H9 (cell line): ENCODE measurements at regions not wholly inside any gene's neighbourhood (a gene's known extent, or its start where the extent isn't known, plus 50 kb on each side); places are given as distances from the start of the nearest gene placed in this dataset.

Experiments used
- DNase-seq: peaks from one replicate; pipeline ENCODE4 v3.0.0-alpha.2; 2017
- H2AFZ ChIP-seq: one replicate; pipeline ENCODE4 v1.6.1; 2013; ENCODE audit warnings: mild to moderate bottlenecking, low read length, control low read depth, moderate library complexity
- H2AK5ac ChIP-seq: 2 replicates; pipeline ENCODE4 v1.6.1; 2013; ENCODE audit warnings: low read length, control low read depth, mixed read lengths; ENCODE audit not compliant: insufficient read length
- H2BK120ac ChIP-seq: one replicate; pipeline ENCODE4 v1.6.1; 2013; ENCODE audit warnings: low read depth, mild to moderate bottlenecking, low read length, control low read depth, inconsistent platforms; ENCODE audit not compliant: poor library complexity, severe bottlenecking
- H2BK12ac ChIP-seq: 2 replicates; pipeline ENCODE4 v1.6.1; 2013; ENCODE audit warnings: low read length, control low read depth, mixed read lengths, low read depth; ENCODE audit not compliant: insufficient read length
- H2BK15ac ChIP-seq: 2 replicates; pipeline ENCODE4 v1.6.1; 2013; ENCODE audit warnings: low read depth, low read length, control low read depth
- H2BK20ac ChIP-seq: one replicate; pipeline ENCODE4 v1.6.1; 2013; ENCODE audit warnings: low read depth, mild to moderate bottlenecking, low read length, control low read depth, inconsistent platforms; ENCODE audit not compliant: poor library complexity, severe bottlenecking
- H2BK5ac ChIP-seq: 2 replicates; pipeline ENCODE4 v1.6.1; 2013; ENCODE audit warnings: low read length, control low read depth, mixed read lengths; ENCODE audit not compliant: insufficient read length
- H3K14ac ChIP-seq: 2 replicates; pipeline ENCODE4 v1.6.1; 2013; ENCODE audit warnings: low read length, control low read depth; ENCODE audit not compliant: insufficient read depth
- H3K18ac ChIP-seq: 2 replicates; pipeline ENCODE4 v1.6.1; 2013; ENCODE audit warnings: low read depth, mild to moderate bottlenecking, mixed read lengths, low read length, control low read depth; ENCODE audit not compliant: insufficient read length
- H3K23ac ChIP-seq: 2 replicates; pipeline ENCODE4 v1.6.1; 2013; ENCODE audit warnings: low read length, control low read depth, mixed read lengths, low read depth; ENCODE audit not compliant: insufficient read length
- H3K23me2 ChIP-seq: 2 replicates; pipeline ENCODE4 v1.6.1; 2013; ENCODE audit warnings: low read depth, mild to moderate bottlenecking, mixed read lengths, low read length, control low read depth; ENCODE audit not compliant: insufficient read length, poor library complexity, severe bottlenecking
- H3K27ac ChIP-seq: 2 replicates; pipeline ENCODE4 v1.5.1; 2013; ENCODE audit warnings: low read length, control low read depth, mixed read lengths, low read depth; ENCODE audit not compliant: insufficient read length
- H3K27me3 ChIP-seq: 2 replicates; pipeline ENCODE4 v1.6.1; 2013; ENCODE audit warnings: low read length, control low read depth, inconsistent platforms; ENCODE audit not compliant: insufficient read depth
- H3K4ac ChIP-seq: 2 replicates; pipeline ENCODE4 v1.6.1; 2013; ENCODE audit warnings: low read depth, mild to moderate bottlenecking, control low read depth, inconsistent platforms, low read length, moderate library complexity
- H3K4me1 ChIP-seq: 2 replicates; pipeline ENCODE4 v1.6.1; 2013; ENCODE audit warnings: low read length, control low read depth, inconsistent platforms; ENCODE audit not compliant: insufficient read depth
- H3K4me2 ChIP-seq: 2 replicates; pipeline ENCODE4 v1.6.1; 2013; ENCODE audit warnings: low read length, control low read depth, mixed read lengths; ENCODE audit not compliant: insufficient read length, insufficient read depth
- H3K56ac ChIP-seq: 2 replicates; pipeline ENCODE4 v1.6.1; 2013; ENCODE audit warnings: low read depth, mild to moderate bottlenecking, mixed read lengths, low read length, control low read depth; ENCODE audit not compliant: insufficient read length
- H3K79me1 ChIP-seq: 2 replicates; pipeline ENCODE4 v1.6.1; 2013; ENCODE audit warnings: low read depth, mild to moderate bottlenecking, moderate library complexity, low read length, control low read depth, inconsistent platforms; ENCODE audit not compliant: insufficient read depth, poor library complexity, severe bottlenecking
- H3K79me2 ChIP-seq: 2 replicates; pipeline ENCODE4 v1.6.1; 2013; ENCODE audit warnings: low read length, control low read depth, inconsistent platforms; ENCODE audit not compliant: insufficient read depth
- H3K9ac ChIP-seq: 2 replicates; pipeline ENCODE4 v1.6.1; 2013; ENCODE audit warnings: low read length, control low read depth, mixed read lengths; ENCODE audit not compliant: insufficient read length; ENCODE audit errors: extremely low read depth
- H3K9me3 ChIP-seq: one replicate; pipeline ENCODE4 v1.6.1; 2013; ENCODE audit warnings: low read depth, low read length, inconsistent platforms; ENCODE audit not compliant: control insufficient read depth
- H3T11ph ChIP-seq: one replicate; pipeline ENCODE4 v1.6.1; 2013; ENCODE audit warnings: mild to moderate bottlenecking, low read length, control low read depth, inconsistent platforms
- H4K20me1 ChIP-seq: one replicate; pipeline ENCODE4 v1.6.1; 2013; ENCODE audit not compliant: control insufficient read depth, insufficient read length, insufficient read depth
- H4K5ac ChIP-seq: 2 replicates; pipeline ENCODE4 v1.6.1; 2013; ENCODE audit warnings: low read depth, mild to moderate bottlenecking, mixed read lengths, low read length, control low read depth; ENCODE audit not compliant: insufficient read length
- H4K8ac ChIP-seq: replicated peaks from 2 replicates; pipeline ENCODE4 v1.6.1; 2013; ENCODE audit warnings: low read length, control low read depth, mixed read lengths, low read depth; ENCODE audit not compliant: insufficient read length
- H4K91ac ChIP-seq: 2 replicates; pipeline ENCODE4 v1.6.1; 2013; ENCODE audit warnings: low read depth, mild to moderate bottlenecking, moderate library complexity, mixed read lengths, low read length, control low read depth; ENCODE audit not compliant: insufficient read length
- H3K27ac Mint-ChIP-seq, 3 experiments: 2 replicates in 2 of 3; 3 replicates in 1 of 3; pipeline ENCODE4 v1.8.0; 2020 to 2021; ENCODE audit warnings: mixed read lengths in 3 of 3, mild to moderate bottlenecking in 1 of 3, moderate library complexity in 1 of 3
- H3K27me3 Mint-ChIP-seq: 2 replicates; pipeline ENCODE4 v1.8.0; 2021; ENCODE audit warnings: low read depth, mild to moderate bottlenecking, moderate library complexity, mixed read lengths
- H3K36me3 Mint-ChIP-seq, 3 experiments: 2 replicates in 2 of 3; 3 replicates in 1 of 3; pipeline ENCODE4 v1.8.0; 2020 to 2021; ENCODE audit warnings: low read depth in 3 of 3, mixed read lengths in 3 of 3; ENCODE audit not compliant: insufficient read depth in 1 of 3
- H3K4me1 Mint-ChIP-seq, 2 experiments: 2 replicates each; pipeline ENCODE4 v1.8.0; 2020; ENCODE audit warnings: mixed read lengths in 2 of 2
- H3K4me3 Mint-ChIP-seq, 2 experiments: 2 replicates in 1 of 2; 3 replicates in 1 of 2; pipeline ENCODE4 v1.8.0; 2020 to 2021; ENCODE audit warnings: mild to moderate bottlenecking in 2 of 2, mixed read lengths in 2 of 2, moderate library complexity in 1 of 2
- H3K9me3 Mint-ChIP-seq, 2 experiments: 2 replicates in 1 of 2; 3 replicates in 1 of 2; pipeline ENCODE4 v1.8.0; 2020; ENCODE audit warnings: mild to moderate bottlenecking in 2 of 2, mixed read lengths in 2 of 2, moderate library complexity in 1 of 2
- WGBS: extraction: QIAGEN DNeasy Blood & Tissue Kit; methylation state at CpG from one replicate; pipeline ENCODE4 v1.1.7; 2013; ENCODE audit warnings: missing lambda C conversion rate, low lambda C conversion rate, mixed read lengths; ENCODE audit not compliant: insufficient read length; ENCODE audit errors: extremely low coverage; 5-methylcytosine and 5-hydroxymethylcytosine counted together
- TF ChIP-seq, protein P1 (sequence below): fragments of 200-600 bp; sonication (generic); conservative IDR thresholded peaks from 3 replicates; pipeline ENCODE4 v1.8.0; 2021; ENCODE audit warnings: antibody characterized with exemption, mild to moderate bottlenecking

GRCh38 chr1:80841261-80841660, 959.5 kb upstream of the ADGRL2 start:
- peaks cover 5 to 13% of the 10 kb centered on the region in 2 experiments for H3K4me1 Mint-ChIP-seq
- Histone ChIP-seq H3K27me3 (no peaks in the 10 kb centered on the region), H4K5ac (no peak overlapping the region), H3K79me2 (no peaks in the 10 kb centered on the region), H3K23me2 (no peaks in the 10 kb centered on the region), H2BK12ac (no peak overlapping the region), H4K20me1 (no peaks in the 10 kb centered on the region), H2BK20ac (no peak overlapping the region), H3K56ac (no peak overlapping the region), H4K91ac (no peak overlapping the region), H3K4ac (no peak overlapping the region), H3K27ac (no peak overlapping the region), H3K9me3 (no peaks in the 10 kb centered on the region), H2BK15ac (no peak overlapping the region), H2AFZ (no peak overlapping the region), H4K8ac (no peak overlapping the region), H3K4me1 (no peaks in the 10 kb centered on the region; the same call in 1 of the 2 replicates), H3K18ac (no peak overlapping the region), H3K4me2 (no peak overlapping the region), H3K14ac (no peak overlapping the region), H3K23ac (no peak overlapping the region), H2BK120ac (no peak overlapping the region), H3K79me1 (no peaks in the 10 kb centered on the region), H3K9ac (no peak overlapping the region), H2BK5ac (no peak overlapping the region), H3T11ph (no peak overlapping the region), H2AK5ac (no peak overlapping the region)
- no peaks in the 10 kb centered on the region for H3K27me3 Mint-ChIP-seq
- DNase-seq: no peak
- WGBS: no CpG with 5 or more reads among the region's 3 CpGs
- H3K27ac Mint-ChIP-seq: no peak overlapping the region
- H3K36me3 Mint-ChIP-seq: peaks cover 6 to 18% (median 12%) of the 10 kb centered on the region in 3 experiments; a peak in 6 of 7 replicates
- peaks cover 15 to 17% of the 10 kb centered on the region in 2 experiments for H3K9me3 Mint-ChIP-seq
- TF ChIP-seq, protein P1, sequence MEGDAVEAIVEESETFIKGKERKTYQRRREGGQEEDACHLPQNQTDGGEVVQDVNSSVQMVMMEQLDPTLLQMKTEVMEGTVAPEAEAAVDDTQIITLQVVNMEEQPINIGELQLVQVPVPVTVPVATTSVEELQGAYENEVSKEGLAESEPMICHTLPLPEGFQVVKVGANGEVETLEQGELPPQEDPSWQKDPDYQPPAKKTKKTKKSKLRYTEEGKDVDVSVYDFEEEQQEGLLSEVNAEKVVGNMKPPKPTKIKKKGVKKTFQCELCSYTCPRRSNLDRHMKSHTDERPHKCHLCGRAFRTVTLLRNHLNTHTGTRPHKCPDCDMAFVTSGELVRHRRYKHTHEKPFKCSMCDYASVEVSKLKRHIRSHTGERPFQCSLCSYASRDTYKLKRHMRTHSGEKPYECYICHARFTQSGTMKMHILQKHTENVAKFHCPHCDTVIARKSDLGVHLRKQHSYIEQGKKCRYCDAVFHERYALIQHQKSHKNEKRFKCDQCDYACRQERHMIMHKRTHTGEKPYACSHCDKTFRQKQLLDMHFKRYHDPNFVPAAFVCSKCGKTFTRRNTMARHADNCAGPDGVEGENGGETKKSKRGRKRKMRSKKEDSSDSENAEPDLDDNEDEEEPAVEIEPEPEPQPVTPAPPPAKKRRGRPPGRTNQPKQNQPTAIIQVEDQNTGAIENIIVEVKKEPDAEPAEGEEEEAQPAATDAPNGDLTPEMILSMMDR: no peak
- no peak overlapping the region for H3K4me3 Mint-ChIP-seq
